NCI-H1930 (cell line): ENCODE measurements at regions not wholly inside any gene's neighbourhood (a gene's known extent, or its start where the extent isn't known, plus 50 kb on each side); places are given as distances from the start of the nearest gene placed in this dataset.
A peak's percentile ranks its signal among the peaks of the same experiment; 100 is the strongest.

Experiments used
- DNase-seq, 2 experiments: peaks; one replicate each; lab custom pipeline; 2025; lab: John Stamatoyannopoulos, UW

DNA sequence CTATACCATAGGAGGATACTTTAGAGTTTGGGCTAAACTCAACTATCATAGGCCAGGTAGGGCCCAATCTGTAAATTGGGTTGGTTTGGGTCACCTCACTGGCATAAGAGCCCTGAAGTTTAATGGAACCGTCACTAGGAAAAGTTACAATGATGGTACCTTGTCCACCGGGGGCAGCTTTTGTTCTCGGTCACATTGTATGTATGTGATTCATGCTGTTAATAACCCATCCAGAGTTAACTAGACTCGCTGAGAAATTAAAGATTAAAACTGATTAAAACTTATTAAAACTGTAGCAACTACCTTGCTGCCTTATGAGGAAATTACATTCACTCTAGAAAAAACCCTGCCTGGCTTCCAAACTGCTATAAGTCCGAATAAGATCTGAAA is 145.0 kb upstream of the TMCO5A start:
- DNase-seq = no peak

GRCh38 chr15:37789881-37790280 is 144.6 kb upstream of the TMCO5A start:
- DNase-seq = no peak

GRCh38 chr15:37791693-37792092 is 142.7 kb upstream of the TMCO5A start:
- DNase-seq = no peak

GRCh38 chr15:37792351-37792750 is 142.1 kb upstream of the TMCO5A start:
- no peak for DNase-seq

DNA sequence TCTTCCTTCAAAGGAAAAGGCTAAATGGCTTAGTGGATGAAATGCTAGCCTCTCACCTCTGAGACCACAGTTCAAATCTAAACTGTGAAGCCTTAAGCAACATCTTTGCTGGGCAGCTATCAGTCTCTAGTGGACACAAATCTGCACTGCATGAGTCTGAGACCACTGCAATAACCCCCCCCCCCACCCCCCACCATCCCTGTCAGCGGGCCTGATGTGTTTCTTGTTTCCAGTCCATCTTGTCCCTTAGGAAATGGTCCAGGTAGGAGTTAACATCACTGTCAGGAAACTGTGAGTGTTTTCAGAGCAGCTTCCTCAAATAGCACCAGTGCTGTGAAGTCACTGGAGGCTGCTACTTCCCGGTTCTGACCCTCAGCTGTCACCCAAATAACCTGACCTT is 140.6 kb upstream of the TMCO5A start:
- peak in 1 of 2 experiments; percentile 11 for DNase-seq

GRCh38 chr15:37794947-37795346 is 139.5 kb upstream of the TMCO5A start:
- DNase-seq = peak in 1 of 2 experiments; percentile 42

GRCh38 chr15:37801529-37801928 is 132.9 kb upstream of the TMCO5A start:
- no peak for DNase-seq

DNA sequence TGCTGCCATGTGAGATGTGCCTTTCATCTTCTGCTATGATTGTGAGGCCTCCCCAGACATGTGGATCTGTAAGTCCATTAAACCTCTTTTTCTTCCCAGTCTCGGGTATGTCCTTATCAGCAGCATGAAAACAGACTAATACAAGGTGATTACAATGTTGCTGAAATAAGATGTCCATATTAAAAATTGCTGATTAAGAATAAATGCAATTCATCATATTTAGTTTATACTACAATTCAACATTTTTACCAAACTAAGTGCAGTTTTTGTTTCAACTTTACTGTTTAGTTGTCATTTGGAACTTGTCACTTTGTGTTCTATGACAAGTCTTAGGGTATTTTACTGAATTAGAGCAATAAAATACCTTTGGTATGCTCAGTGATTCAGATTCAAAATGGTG is 127.6 kb upstream of the TMCO5A start:
- DNase-seq = no peak

GRCh38 chr15:37810381-37810780 is 124.1 kb upstream of the TMCO5A start:
- DNase-seq = no peak

DNA sequence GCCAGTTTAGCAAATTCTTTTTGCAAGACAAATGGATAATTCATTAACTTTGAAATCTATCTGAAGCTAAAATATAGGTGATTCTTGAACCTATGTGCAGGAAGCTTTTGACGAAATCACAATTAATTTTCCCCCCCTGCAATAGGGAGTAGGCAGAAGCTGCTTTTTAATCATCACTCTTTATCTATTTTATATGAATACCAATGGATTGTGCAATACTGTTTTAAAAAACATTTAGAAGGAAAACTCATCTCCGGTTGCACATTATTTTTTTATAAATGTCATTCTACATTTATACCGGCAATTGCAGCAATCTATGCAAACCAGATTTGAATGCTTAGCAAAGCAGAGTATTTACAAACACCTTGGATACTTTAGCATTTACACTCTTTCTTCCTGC is 121.1 kb upstream of the TMCO5A start:
- DNase-seq = no peak

- DNase-seq = no peak
These were observed 119.5 kb upstream of the TMCO5A start for GRCh38 chr15:37814847-37815515.

DNA sequence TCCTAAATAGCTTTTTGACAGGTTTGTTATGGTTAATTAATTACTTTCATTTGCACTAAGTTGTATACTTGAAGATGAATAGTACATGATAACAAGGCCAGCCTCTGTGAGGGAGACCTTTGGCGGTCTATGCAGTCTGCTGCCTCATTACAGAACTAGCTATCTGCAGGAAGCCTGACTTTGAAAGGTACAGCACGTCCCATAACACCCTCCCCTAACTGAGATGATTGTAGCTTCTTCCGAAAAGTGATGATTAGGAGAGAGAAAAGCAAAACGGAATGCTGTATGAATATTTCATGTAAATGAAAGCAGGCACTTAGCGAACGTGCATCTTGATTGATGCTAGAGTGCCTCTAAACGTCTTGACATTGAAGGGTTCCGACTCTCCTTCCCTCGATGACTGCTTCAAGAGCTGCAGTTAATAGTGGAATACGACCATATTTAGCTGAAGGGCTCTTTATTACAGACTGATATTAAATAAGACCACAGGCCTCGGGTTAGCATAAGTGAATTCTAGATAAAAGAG is 116.2 kb upstream of the TMCO5A start:
- DNase-seq = no peak

- no peak for DNase-seq
These were observed 115.2 kb upstream of the TMCO5A start for GRCh38 chr15:37819191-37819590.

DNA sequence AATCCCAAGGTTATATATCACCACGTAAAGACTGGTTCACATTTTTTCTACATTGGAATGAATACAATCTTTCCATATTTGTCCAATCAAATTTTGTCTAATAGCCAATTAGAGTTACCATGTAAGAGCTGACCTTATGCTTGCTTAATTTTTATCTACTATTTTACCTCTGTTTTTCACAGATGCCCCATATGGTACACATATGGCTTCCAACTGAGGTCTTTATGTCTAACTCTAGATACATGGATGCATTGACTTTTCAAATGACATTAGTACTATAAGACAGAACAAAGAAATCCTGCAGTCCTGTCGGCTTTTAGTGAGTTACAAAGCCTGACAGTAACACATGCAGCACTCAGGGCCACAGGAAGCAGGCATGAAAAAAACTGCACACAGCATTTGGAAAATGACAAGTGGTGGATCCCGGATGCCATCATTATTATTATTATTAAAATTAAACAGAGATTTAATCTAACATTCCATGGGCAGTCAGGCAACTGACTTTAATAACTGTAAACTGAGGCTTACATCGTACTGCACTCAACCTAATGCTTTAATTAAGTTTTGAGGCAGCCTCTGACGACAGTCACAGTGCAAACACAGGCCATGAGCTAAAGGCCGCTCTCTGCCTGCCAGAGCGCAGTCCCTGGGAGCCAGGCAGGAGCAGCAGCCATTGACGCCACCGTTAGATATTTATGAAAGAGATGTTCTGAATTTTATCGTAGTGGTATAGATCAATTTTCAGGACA is 113.9 kb upstream of the TMCO5A start:
- no peak for DNase-seq

DNA sequence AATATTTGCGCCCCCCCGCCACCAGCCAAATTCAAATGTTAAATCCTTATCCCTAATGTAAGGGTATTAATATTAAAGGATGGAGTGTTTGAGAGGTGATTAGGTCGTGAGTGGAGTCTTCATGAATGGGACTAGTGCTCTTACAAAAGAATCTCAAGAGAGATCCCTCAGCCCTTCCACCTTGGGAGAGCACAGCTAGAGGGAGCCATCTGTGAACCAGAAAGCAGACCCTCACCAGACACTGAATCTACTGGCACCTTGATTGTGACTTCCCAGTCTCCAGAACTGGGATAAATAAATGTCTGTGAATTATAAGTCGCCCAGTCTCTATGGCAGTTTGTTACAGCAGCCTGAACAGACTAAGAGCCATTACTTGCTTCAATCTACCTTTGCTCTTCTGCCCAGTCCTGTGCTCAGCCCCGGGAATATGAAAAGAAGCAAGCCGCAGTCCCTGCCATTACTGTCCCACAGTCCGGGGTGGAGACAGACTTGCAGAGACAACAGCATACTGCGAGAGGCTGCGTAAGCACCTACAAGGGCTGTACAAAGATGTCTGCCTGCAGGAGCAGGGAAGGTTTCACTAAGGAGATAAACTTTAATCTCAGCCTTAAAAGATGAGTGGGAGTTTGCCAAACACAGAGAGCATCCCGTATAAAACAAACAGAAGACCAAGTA is 110.7 kb upstream of the TMCO5A start:
- DNase-seq = no peak

DNA sequence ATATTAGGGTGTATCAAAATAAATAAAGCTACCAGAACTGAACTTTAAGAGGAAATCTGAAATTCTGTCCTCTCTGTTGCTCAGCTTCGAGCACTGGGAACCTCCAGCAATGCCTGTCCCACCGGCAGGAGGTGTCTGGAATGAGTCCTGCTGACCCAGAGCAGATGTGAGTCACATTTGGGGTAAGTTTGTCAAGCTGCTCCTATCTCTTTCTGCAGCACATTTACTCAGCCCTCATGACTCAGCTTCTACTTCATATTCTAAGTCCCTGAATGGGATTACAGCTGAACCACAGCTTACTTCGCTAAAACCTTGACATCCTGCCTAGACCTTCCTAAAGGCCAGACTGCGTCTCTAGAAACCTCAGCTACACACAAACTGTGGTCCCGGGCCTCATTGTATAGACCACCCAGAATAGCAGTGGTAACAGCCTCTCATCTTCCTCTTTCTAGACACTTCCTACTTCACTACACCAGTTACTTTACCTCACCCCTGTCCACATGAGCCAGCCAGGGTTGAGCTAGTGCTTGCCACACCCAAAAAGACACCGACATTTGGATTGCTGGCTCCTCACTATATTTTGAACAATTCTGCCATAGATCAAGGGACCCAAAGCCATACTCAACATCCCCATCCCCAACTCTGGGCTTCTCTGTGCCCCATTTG is 109.6 kb upstream of the TMCO5A start:
- DNase-seq = no peak

- DNase-seq = no peak
These were observed 97.2 kb upstream of the TMCO5A start for GRCh38 chr15:37837276-37837675.

DNA sequence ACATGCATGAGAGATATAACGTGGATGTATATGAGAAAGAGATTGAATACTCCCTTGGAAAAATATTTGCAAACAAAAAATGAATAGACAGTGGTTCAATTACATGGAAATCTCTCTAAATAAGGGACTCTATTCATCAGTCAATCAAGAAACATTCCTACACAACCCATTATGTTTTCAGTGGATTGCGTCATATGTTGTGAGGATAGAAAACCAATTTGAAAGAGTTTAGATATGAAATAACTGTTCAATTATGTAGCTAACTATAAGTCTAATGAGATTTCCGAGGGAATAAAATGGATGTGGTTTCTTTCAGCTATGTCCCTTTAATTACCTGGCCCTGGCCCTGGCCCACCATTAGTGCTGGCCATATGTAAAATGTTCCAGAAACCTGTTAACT is 86.7 kb upstream of the TMCO5A start:
- no peak for DNase-seq

DNA sequence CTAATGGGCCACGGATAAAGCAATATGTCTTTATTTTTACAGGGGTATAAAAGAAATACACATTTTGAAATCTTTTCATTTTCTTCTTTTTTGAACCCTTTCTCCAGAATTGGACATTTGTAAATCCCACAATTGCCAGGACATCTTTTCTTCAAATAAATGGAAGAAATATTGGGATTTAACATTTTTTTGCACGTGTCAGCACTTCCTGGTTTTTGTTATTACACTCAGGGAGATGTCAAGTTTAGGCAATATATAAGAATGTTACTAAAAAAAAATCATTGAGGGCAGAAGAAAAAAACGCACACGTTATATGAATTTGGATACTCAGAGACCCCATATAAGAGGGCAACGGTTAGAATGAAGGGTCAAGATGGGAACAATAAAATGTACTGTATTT is 78.3 kb upstream of the TMCO5A start:
- no peak for DNase-seq

DNA sequence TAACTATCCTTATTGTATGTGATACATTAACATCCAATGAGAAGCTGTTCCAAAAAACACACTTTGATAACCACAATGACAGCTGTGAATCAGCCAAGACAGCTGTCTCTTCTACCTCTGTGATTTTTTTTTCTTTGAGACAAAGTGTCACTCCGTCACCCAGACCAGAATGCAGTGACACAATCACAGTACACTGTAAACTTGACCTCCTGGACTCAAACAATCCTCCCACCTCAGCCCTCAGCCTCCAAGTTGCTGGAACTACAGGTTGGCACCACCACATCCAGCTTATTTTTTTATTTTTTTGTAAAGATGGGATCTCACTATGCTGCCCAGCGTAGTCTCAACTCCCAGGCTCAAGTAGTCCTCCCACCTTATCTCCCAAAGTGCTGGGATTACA is 73.5 kb upstream of the TMCO5A start:
- no peak for DNase-seq

- no peak for DNase-seq
These were observed 68.8 kb upstream of the TMCO5A start for GRCh38 chr15:37865687-37866086.

- DNase-seq = no peak
These were observed 63.7 kb upstream of the TMCO5A start for GRCh38 chr15:37870711-37871110.
